ENCODE measurements at regions not wholly inside any gene's neighbourhood (a gene's known extent, or its start where the extent isn't known, plus 50 kb on each side); places are given as distances from the start of the nearest gene placed in this dataset.

DNA sequence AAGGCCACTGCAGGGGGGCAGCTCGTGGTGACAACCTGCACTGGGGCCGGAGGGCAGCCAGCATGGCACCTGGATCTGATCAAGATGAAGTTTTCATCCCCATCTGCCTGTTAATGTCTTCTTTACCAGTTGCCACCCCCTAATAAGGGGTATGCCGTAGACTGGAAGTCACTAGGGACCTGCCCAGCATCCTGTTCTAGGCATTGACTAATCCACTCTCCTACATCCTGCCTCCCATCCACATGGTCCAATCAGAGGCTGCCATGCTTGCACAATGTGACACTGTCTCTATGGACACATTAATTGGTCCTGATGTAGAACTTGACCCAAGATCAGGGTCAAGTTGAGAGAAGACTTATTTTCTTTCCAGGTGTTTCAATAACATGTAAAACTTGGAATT, 95.1 kb upstream of the LCLAT1 start:
- DNase-seq (ENCODE audit: low read depth, low spot score) (no peak), ATAC-seq (no peak)
- Histone ChIP-seq H3K9ac (ENCODE audit: low read length) (no peak overlapping the region), H3K4me3 (replicated peaks in 1 of 2; ENCODE audit: low read depth in 1 of 2, low read length in 2 of 2) (no peak overlapping the region), H3K36me3 (ENCODE audit: control insufficient read depth in 1 of 2, insufficient read depth in 2 of 2, low read length in 2 of 2) (no peaks in the 10 kb centered on the region), H3K9me2 (ENCODE audit: insufficient read depth) (no peaks in the 10 kb centered on the region), H3K4me1 (ENCODE audit: control insufficient read depth in 1 of 2, insufficient read depth in 2 of 2, low read length in 2 of 2) (no peaks in the 10 kb centered on the region), H4K20me1 (ENCODE audit: insufficient read depth) (no peaks in the 10 kb centered on the region), H3K27me3 (ENCODE audit: insufficient read depth, low read length) (no peaks in the 10 kb centered on the region), H3K9me3 (ENCODE audit: control insufficient read depth in 1 of 2, insufficient read depth in 1 of 2, low read depth in 1 of 2, low read length in 2 of 2) (no peaks in the 10 kb centered on the region), H3K27ac (ENCODE audit: low read depth, low read length) (no peak overlapping the region), H3K4me2 (ENCODE audit: low read length) (no peak overlapping the region), H3K79me2 (ENCODE audit: insufficient read depth, low read length) (no peaks in the 10 kb centered on the region), H2AFZ (ENCODE audit: low read depth, low read length, poor library complexity, severe bottlenecking) (no peak overlapping the region)
- CTCF ChIA-PET, result no interaction called here
- no peak for TF ChIP-seq ELF1 (IDR thresholded peaks at IDR 0.05; ENCODE audit: borderline replicate concordance, low read depth)
- TF ChIP-seq, protein P1, sequence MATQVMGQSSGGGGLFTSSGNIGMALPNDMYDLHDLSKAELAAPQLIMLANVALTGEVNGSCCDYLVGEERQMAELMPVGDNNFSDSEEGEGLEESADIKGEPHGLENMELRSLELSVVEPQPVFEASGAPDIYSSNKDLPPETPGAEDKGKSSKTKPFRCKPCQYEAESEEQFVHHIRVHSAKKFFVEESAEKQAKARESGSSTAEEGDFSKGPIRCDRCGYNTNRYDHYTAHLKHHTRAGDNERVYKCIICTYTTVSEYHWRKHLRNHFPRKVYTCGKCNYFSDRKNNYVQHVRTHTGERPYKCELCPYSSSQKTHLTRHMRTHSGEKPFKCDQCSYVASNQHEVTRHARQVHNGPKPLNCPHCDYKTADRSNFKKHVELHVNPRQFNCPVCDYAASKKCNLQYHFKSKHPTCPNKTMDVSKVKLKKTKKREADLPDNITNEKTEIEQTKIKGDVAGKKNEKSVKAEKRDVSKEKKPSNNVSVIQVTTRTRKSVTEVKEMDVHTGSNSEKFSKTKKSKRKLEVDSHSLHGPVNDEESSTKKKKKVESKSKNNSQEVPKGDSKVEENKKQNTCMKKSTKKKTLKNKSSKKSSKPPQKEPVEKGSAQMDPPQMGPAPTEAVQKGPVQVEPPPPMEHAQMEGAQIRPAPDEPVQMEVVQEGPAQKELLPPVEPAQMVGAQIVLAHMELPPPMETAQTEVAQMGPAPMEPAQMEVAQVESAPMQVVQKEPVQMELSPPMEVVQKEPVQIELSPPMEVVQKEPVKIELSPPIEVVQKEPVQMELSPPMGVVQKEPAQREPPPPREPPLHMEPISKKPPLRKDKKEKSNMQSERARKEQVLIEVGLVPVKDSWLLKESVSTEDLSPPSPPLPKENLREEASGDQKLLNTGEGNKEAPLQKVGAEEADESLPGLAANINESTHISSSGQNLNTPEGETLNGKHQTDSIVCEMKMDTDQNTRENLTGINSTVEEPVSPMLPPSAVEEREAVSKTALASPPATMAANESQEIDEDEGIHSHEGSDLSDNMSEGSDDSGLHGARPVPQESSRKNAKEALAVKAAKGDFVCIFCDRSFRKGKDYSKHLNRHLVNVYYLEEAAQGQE (IDR thresholded peaks at IDR 0.05; ENCODE audit: low read depth), result no peak
- TF ChIP-seq, protein P2, sequence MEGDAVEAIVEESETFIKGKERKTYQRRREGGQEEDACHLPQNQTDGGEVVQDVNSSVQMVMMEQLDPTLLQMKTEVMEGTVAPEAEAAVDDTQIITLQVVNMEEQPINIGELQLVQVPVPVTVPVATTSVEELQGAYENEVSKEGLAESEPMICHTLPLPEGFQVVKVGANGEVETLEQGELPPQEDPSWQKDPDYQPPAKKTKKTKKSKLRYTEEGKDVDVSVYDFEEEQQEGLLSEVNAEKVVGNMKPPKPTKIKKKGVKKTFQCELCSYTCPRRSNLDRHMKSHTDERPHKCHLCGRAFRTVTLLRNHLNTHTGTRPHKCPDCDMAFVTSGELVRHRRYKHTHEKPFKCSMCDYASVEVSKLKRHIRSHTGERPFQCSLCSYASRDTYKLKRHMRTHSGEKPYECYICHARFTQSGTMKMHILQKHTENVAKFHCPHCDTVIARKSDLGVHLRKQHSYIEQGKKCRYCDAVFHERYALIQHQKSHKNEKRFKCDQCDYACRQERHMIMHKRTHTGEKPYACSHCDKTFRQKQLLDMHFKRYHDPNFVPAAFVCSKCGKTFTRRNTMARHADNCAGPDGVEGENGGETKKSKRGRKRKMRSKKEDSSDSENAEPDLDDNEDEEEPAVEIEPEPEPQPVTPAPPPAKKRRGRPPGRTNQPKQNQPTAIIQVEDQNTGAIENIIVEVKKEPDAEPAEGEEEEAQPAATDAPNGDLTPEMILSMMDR (IDR thresholded peaks at IDR 0.05 in 2 of 3, conservative IDR thresholded peaks at IDR 0.05 in 1 of 3; ENCODE audit: borderline replicate concordance in 1 of 3, insufficient read depth in 1 of 3, low read depth in 2 of 3, low read length in 2 of 3), result no peak
- TF ChIP-seq TCF7L2 (IDR thresholded peaks at IDR 0.05; ENCODE audit: borderline replicate concordance, extremely low read depth, insufficient read depth, insufficient read length), result no peak
- no peak for TF ChIP-seq ZNF274 (IDR thresholded peaks at IDR 0.05; ENCODE audit: low read depth, low read length)
- TF ChIP-seq SRF (IDR thresholded peaks at IDR 0.05; ENCODE audit: low read depth), result no peak
- TF ChIP-seq EGR1 (IDR thresholded peaks at IDR 0.05; ENCODE audit: low read depth), result no peak
- TF ChIP-seq, protein P3, sequence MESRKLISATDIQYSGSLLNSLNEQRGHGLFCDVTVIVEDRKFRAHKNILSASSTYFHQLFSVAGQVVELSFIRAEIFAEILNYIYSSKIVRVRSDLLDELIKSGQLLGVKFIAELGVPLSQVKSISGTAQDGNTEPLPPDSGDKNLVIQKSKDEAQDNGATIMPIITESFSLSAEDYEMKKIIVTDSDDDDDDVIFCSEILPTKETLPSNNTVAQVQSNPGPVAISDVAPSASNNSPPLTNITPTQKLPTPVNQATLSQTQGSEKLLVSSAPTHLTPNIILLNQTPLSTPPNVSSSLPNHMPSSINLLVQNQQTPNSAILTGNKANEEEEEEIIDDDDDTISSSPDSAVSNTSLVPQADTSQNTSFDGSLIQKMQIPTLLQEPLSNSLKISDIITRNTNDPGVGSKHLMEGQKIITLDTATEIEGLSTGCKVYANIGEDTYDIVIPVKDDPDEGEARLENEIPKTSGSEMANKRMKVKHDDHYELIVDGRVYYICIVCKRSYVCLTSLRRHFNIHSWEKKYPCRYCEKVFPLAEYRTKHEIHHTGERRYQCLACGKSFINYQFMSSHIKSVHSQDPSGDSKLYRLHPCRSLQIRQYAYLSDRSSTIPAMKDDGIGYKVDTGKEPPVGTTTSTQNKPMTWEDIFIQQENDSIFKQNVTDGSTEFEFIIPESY (IDR thresholded peaks at IDR 0.05; ENCODE audit: extremely low read depth, insufficient replicate concordance, low read length), result no peak
- no peak for TF ChIP-seq EZH2phosphoT487 (IDR thresholded peaks at IDR 0.05; ENCODE audit: borderline replicate concordance)
- no peak for TF ChIP-seq JUND (IDR thresholded peaks at IDR 0.05)
- TF ChIP-seq FOSL1 (IDR thresholded peaks at IDR 0.05; ENCODE audit: low read depth), result no peak
- TF ChIP-seq POLR2AphosphoS5 (IDR thresholded peaks at IDR 0.05; ENCODE audit: low read depth, low read length), result no peak
- TF ChIP-seq SIN3A (IDR thresholded peaks at IDR 0.05; ENCODE audit: low read depth), result no peak
- TF ChIP-seq, protein P4, sequence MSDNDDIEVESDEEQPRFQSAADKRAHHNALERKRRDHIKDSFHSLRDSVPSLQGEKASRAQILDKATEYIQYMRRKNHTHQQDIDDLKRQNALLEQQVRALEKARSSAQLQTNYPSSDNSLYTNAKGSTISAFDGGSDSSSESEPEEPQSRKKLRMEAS (IDR thresholded peaks at IDR 0.05), result no peak
- no peak for TF ChIP-seq CBX3 (IDR thresholded peaks at IDR 0.05; ENCODE audit: low read depth)
- BruUV-seq (replicated peaks), result no TSS peak
- POLR2A ChIA-PET, result no interaction called here
- intact Hi-C loops (cut with micrococcal nuclease), result no loop called here
- RAD21 ChIA-PET (ENCODE audit: low non-redundant PET in 1 of 2, low total read pairs in 2 of 2, uncharacterized antibody in 2 of 2, unreplicated experiment in 2 of 2), result no interaction called here
